Mesothelial cell of epicardium (in vitro differentiated cells): ENCODE measurements at regions not wholly inside any gene's neighbourhood (a gene's known extent, or its start where the extent isn't known, plus 50 kb on each side); places are given as distances from the start of the nearest gene placed in this dataset.
"Not testable (repeated sequence)": the region's sequence is repeated elsewhere in the genome, so short reads cannot be mapped to it uniquely, and the experiment has no call there.

Source experiments
- DNase-seq, 2 experiments: peaks; one replicate each; pipeline ENCODE4 v3.0.0; 2021; ENCODE audit warnings: low spot score in 2 of 2; ENCODE audit not compliant: unreplicated experiment in 2 of 2
- H3K27ac Mint-ChIP-seq: 2 replicates; pipeline ENCODE4 v1.8.0; 2021; ENCODE audit warnings: mixed read lengths
- H3K27me3 Mint-ChIP-seq: 2 replicates; pipeline ENCODE4 v1.8.0; 2021; ENCODE audit warnings: low read depth, mixed read lengths
- H3K36me3 Mint-ChIP-seq: 2 replicates; pipeline ENCODE4 v1.8.0; 2021; ENCODE audit warnings: mixed read lengths
- H3K4me1 Mint-ChIP-seq: 2 replicates; pipeline ENCODE4 v1.8.0; 2021; ENCODE audit warnings: mixed read lengths
- H3K4me3 Mint-ChIP-seq: 2 replicates; pipeline ENCODE4 v1.8.0; 2021; ENCODE audit warnings: mild to moderate bottlenecking, moderate library complexity, mixed read lengths
- H3K9me3 Mint-ChIP-seq: 2 replicates; pipeline ENCODE4 v1.8.0; 2021; ENCODE audit warnings: mixed read lengths
- CTCF ChIP-seq: fragments of 200-600 bp; sonication (generic); IDR thresholded peaks from one replicate; pipeline ENCODE4 v1.5.0; 2021; ENCODE audit warnings: antibody characterized with exemption; ENCODE audit not compliant: unreplicated experiment

GRCh38 chr6:48541649-48542048 is 430.7 kb upstream of the PTCHD4 start:
- Mint-ChIP-seq H3K27ac (no peak overlapping the region), H3K9me3 (peaks cover 22% of the 10 kb centered on the region), H3K4me3 (no peak overlapping the region), H3K36me3 (peaks cover 12% of the 10 kb centered on the region), H3K27me3 (no peaks in the 10 kb centered on the region), H3K4me1 (no peaks in the 10 kb centered on the region)
- TF ChIP-seq CTCF = no peak
- no peak for DNase-seq

GRCh38 chr6:48535582-48536009 is 424.6 kb upstream of the PTCHD4 start:
- TF ChIP-seq CTCF = no peak
- H3K36me3 Mint-ChIP-seq = no peaks in the 10 kb centered on the region
- H3K9me3 Mint-ChIP-seq = no peaks in the 10 kb centered on the region
- no peak for DNase-seq
- H3K27ac Mint-ChIP-seq = no peak overlapping the region
- H3K4me3 Mint-ChIP-seq = no peak overlapping the region
- H3K4me1 Mint-ChIP-seq = peaks cover 1% of the 10 kb centered on the region
- no peaks in the 10 kb centered on the region for H3K27me3 Mint-ChIP-seq

GRCh38 chr6:48530978-48531377 is 420.0 kb upstream of the PTCHD4 start:
- H3K4me1 Mint-ChIP-seq, H3K4me3 Mint-ChIP-seq: not testable (repeated sequence)

GRCh38 chr6:48525849-48526248 is 414.9 kb upstream of the PTCHD4 start:
- H3K9me3 Mint-ChIP-seq = no peaks in the 10 kb centered on the region
- no peaks in the 10 kb centered on the region for H3K36me3 Mint-ChIP-seq
- H3K4me3 Mint-ChIP-seq = no peak overlapping the region
- peaks cover 12% of the 10 kb centered on the region for H3K4me1 Mint-ChIP-seq
- H3K27me3 Mint-ChIP-seq = no peaks in the 10 kb centered on the region
- no peak overlapping the region for H3K27ac Mint-ChIP-seq
- DNase-seq = no peak
- no peak for TF ChIP-seq CTCF

More at GRCh38 chr6:48530978-48531377, 420.0 kb upstream of the PTCHD4 start:
- not testable (repeated sequence) for DNase-seq, H3K27ac Mint-ChIP-seq, H3K9me3 Mint-ChIP-seq, H3K36me3 Mint-ChIP-seq, H3K27me3 Mint-ChIP-seq

GRCh38 chr6:48520951-48521350 is 410.0 kb upstream of the PTCHD4 start:
- H3K4me3 Mint-ChIP-seq = no peak overlapping the region
- peaks cover 6% of the 10 kb centered on the region for H3K9me3 Mint-ChIP-seq
- DNase-seq = no peak
- peaks cover 14% of the 10 kb centered on the region for H3K4me1 Mint-ChIP-seq
- TF ChIP-seq CTCF = no peak
- H3K27me3 Mint-ChIP-seq = no peaks in the 10 kb centered on the region
- no peak overlapping the region for H3K27ac Mint-ChIP-seq
- no peaks in the 10 kb centered on the region for H3K36me3 Mint-ChIP-seq

- peaks cover 9% of the 10 kb centered on the region for H3K4me1 Mint-ChIP-seq
Measured at GRCh38 chr6:48512390-48512789, 401.4 kb upstream of the PTCHD4 start.

More at GRCh38 chr6:48512390-48512789, 401.4 kb upstream of the PTCHD4 start:
- Mint-ChIP-seq H3K27ac (no peak overlapping the region), H3K36me3 (no peaks in the 10 kb centered on the region), H3K4me3 (no peak overlapping the region), H3K27me3 (no peaks in the 10 kb centered on the region), H3K9me3 (no peaks in the 10 kb centered on the region)
- no peak for DNase-seq
- no peak for TF ChIP-seq CTCF
